NCI-H1048 (cell line): ENCODE measurements at regions not wholly inside any gene's neighbourhood (a gene's known extent, or its start where the extent isn't known, plus 50 kb on each side); places are given as distances from the start of the nearest gene placed in this dataset.

Experiments used
- DNase-seq: peaks from one replicate; lab custom pipeline; 2025; lab: John Stamatoyannopoulos, UW

- no peak for DNase-seq
Observed at GRCh38 chr6:169946971-169947370, 195.5 kb downstream of the ERMARD start.

DNA sequence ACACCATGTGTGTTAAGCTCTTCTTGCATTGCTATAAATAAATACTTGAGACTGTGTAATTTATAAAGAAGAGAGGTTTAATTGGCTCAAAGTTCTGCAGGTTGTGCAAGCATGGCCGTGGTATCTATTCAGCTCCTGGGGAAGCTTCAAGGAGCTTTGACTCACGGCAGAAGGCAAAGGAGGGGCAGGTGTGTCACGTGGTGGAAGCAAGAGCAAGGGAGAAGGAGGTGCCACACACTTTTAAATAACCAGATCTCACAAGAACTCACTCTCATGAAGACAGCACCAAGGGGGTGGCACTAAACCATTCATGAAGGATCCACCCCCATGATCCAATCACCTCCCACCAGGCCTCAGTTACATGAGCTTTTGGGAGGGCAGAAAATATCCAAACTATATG, 193.7 kb downstream of the ERMARD start:
- no peak for DNase-seq

GRCh38 chr6:169944415-169944814, 193.0 kb downstream of the ERMARD start:
- no peak for DNase-seq

DNA sequence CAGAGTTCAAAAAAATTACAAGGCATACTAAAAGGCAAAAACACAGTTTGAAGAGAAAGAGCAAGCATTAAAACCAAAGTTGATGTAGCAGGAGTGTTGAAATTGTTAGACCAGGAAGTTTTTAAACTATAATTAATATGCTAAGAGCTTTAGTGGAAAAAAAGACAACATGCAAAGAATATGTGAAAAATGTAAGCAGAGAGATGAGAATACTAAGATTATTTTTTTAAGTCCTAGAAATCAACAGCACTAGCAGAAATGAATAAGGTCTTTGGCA, 192.6 kb downstream of the ERMARD start:
- no peak for DNase-seq

DNA sequence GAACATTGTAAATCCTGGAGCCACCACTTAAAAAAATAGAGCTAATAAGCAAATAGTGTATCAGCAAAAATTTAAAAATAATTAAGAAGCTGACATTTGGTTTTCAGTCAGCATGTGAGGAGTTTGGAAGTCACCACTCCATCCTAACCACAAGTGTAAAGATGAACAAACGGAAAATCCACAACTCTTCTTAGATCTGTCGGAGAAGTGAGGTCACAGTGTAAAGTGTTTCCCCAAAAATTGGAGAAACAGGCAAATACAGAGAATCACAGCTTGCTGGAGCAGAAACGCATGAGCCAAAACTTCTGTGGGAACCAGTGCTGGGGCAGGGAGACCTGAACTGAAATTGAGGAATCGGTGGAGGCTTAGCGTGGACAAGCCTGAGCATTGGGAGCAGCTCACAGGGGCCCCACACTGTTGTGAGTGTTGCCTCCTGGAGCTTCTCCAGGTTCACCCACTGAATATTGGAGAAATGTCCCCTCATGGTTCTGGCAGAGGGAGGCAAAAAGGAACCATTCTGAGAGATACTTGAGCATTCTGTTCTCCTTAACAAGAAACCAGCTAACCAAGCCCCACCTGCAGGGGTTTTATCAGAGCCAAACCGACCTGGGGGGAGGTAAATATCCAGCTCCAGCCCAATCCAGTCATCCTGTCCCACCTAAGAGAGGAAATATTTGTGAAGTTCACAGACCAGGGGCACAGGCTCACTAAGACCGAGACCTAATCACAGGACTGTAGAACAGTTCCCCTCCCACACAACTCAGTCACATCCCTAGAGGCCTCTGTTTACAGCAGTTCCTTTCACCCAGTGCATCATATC, 192.0 kb downstream of the ERMARD start:
- DNase-seq: no peak

- DNase-seq: no peak
Observed at GRCh38 chr6:169942173-169942572, 190.8 kb downstream of the ERMARD start.

GRCh38 chr6:169940481-169941271, 189.3 kb downstream of the ERMARD start:
- DNase-seq: no peak

DNA sequence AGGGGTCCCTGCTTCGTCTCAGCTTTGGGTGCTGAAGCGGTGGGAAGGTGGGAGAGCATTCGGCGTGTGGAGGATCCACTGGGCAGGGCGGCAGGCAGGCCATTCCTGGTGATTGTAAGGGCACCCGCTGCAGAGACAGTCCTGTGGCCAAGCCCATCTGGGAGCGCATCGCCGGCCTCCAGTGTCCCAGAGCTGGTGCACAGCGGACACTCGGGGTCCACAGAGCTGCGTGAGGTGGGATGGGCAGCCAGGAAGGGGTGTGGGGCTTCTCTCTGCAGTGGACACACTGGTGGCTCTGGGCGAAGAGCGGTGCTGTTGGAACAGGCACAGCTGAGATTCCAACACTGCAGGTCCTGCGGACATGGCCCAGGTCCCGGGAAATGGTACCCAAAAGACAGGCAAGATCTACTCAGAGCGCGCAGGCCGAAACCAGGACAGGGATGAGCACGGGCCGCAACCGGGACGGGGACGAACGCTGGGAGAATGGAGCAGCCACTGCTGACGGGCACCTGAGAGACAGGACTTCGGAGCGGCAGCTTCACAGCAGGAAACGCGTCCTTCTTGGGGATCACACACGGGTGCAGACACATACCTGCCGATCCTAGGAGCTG, 188.2 kb downstream of the ERMARD start:
- DNase-seq: no peak

DNA sequence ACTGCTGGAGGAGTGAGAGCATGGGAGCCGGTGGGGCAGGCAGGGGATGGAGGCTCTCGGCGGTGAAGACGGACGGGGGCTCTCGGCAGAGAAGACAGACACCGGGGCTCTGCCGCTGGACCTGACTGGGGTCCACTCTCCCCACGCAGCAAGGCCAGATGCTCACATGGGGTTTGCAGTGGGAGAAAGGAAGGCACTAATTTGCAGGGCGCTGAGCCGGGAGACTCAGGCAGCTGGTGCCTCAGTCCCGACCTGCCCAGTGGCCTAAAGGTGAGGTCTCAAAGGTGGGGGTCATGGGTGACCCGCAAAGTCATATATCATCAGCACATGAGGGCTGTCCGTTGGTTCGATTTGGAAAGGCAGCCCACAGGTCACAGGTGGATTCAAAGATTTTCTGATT, 187.3 kb downstream of the ERMARD start:
- no peak for DNase-seq

DNA sequence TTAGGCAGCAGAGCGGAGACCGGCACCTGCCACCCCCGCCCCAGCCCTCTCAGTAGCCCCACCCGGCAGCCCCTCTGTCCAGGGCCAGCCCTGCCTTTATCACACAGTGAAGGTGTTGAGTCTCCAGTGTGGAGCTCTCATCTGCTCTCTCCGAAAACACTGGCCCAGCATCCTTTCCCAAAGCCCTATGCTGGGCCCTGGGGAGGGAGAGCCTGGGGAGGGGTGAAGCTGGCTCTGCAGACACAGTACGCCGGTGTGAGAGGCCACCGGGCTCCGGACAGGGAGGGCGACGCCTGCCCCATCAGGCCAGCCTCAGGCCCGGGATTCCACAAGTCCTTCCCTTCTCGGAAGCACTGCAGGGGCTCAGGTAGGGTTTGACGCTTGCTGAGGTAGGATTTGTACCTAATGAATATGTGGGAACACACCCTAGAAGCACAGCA, 186.9 kb downstream of the ERMARD start:
- no peak for DNase-seq

GRCh38 chr6:169937389-169938261, 186.2 kb downstream of the ERMARD start:
- no peak for DNase-seq

GRCh38 chr6:169936355-169936975, 185.0 kb downstream of the ERMARD start:
- no peak for DNase-seq

GRCh38 chr6:169935861-169936260, 184.4 kb downstream of the ERMARD start:
- no peak for DNase-seq

DNA sequence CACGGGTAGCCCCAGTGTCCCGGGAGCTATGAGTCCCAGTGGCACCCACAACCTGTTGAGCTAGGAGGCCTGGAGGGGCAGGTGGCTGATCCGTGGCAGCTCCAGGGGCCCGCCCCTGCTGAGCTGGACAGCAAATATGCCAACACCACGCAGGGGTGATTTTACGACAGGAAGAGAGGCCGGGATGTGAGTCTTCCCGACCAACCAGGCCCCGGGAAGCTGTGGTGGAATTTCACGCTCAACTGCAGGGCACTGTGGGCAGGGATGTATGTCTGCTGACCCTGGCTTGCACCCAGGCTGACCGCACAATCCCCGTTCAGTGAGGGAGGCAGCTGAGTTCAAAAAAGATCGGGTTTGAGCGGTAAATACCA, 183.9 kb downstream of the ERMARD start:
- no peak for DNase-seq

GRCh38 chr6:169934699-169935347, 183.4 kb downstream of the ERMARD start:
- DNase-seq: no peak

DNA sequence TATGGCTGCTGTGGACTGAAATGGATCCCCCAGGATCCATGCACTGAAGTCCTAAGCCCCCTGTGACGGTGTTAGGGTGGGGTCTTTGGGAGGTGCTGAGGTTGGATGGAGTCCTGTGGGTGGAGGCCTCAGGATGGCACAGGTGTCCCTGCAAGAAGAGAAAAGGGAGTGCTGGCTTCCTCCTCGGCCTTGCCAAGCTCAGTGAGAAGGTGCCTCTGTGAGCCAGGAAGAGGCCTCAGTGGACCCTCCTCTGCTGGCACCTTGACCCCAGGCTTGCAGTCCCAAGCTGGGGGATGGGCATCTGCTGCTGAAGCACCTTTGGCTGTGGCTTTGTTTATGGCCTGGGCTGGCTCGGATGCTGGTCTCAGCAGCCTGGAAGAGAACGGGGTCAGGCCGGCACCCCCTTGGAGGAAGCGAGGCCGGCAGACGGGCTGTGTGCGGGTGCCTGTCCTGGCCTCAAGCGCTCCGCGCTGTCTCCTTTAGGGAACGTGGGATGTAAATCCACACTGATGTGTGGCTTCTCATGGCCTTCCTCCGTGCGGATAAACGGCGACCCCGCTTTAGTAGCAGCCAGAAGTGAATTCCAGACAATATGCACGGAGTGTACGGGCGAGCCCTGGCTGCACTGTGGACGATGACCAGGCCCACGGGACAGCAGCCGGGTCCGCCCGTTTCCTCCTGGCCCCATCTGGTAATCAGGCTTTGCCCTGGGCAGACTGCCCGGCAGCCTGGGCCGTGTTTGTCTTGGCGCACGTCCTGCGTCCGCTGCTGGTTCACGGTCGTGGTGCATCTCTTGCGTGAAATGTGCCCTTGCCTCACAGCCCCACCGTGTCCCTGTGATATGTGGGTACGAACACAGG, 182.6 kb downstream of the ERMARD start:
- DNase-seq: no peak

DNA sequence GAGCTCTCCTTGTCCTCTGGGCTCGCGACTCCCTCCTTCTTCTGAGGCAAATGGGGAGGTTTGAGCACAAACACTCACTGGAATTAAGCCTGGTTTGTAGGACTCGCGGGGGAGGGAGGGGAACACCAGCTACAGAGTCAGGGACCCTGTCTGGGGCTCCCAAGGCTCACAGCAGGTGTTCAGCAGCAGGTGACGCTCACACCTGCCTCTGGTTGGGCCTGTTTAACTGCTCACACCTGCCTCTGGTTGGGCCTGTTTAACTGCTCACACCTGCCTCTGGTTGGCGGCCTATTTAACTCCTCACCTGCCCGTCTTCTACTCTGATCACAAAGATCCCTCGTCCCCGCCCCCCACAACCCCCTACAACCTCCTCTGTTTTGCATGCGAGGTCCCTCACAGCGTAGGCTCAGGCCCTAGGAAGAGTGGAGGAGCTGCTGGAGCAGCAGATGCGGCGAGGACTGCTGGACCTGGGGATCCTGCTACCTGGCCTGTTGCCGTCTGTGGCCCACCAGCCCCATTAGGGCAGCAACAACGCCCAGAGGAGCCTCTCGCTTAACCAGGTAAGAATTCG, 181.9 kb downstream of the ERMARD start:
- no peak for DNase-seq

GRCh38 chr6:169932491-169932890, 181.1 kb downstream of the ERMARD start:
- no peak for DNase-seq

DNA sequence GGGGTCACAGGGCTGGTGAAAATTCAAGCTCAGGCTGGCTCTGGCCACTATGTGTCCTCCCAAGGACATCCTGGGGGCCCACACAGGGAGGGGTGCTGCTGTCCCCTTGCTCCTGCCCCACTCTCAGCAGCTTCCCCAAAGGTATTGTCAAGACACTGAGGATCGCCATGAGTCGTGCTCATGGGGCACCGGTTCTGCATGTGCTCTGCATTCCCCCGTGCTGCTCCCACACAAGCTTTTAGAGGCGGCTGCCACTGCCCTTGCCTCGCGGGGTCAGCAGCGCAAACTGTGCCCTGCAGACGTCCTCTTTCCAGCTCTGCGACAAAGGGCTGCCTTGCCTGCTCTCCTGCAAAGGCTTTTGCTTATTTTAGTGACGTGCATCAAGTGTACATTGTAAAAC, 179.8 kb downstream of the ERMARD start:
- DNase-seq: no peak

DNA sequence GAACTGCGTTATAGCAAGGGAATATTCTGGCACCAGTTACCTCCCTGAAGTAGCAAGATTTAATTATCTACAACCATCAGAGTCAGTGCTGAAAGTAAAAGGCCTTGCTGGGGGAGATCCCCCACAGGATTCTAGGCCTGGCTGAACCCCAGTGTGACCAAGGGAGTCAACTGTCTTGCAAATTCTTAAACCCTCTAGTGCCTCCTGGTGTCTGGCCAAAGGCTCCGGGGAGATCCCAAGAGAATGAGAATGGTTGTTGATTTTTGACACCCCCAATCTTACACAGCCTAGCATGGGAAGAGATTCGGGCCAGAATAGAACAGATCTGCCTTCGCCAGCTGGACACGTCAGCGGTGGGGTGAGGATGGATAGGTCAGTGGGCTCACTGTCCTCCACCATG, 179.4 kb downstream of the ERMARD start:
- DNase-seq: no peak
